ENCODE measurements at regions not wholly inside any gene's neighbourhood (a gene's known extent, or its start where the extent isn't known, plus 50 kb on each side); places are given as distances from the start of the nearest gene placed in this dataset.

DNA sequence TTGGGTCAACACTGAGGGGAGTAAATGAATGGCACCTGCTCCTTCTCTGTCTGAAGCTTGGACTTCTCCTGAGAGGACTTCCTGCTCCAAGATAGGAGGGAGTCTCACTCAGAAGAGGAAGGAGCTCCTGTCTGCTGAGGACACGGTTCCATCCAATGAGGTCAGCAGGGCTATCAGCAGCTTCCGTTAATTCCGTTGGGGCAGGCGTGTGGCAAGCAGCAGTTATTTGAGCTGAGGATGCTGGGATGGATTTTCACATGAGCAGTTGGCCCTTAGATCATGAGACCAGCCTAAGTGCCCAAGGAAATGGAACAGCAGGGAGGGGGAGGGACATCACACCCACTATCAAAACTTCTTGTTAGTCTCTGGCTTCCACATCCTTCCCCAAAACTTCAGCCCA lies 159.0 kb upstream of the PZP start:
- in situ Hi-C loops (cut with HindIII; ENCODE audit: extremely low pct_ligation_motif_present, low pct_unique_long_range_greater_than_20kb): no loop called here
- WGBS (ENCODE audit: low lambda C conversion rate): 100% methylated on average over 4 of the region's 4 CpGs
- no peak overlapping the region for H2AFZ ChIP-seq (ENCODE audit: low read length)

DNA sequence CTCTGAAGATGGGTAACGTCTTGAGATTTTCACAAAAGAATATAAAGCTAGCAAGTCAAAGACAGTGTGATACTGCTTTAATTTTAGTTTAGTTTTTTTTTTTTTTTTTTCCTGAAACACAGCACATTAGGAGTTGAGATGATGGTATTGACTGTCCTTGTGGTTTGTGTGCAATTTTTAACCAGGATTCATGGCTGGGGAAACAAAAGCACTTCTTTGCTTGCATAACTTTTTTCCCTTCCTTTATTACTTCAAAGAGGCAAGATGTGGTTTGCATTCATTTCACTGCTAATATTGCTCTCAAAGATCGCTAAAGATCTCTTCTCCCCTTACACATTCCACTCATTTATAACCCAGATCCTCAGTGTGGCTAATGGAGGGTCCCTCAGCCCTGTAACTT lies 157.1 kb upstream of the PZP start:
- intact Hi-C loops (cut with micrococcal nuclease; ENCODE audit: unreplicated experiment) (no loop called here), in situ Hi-C loops (cut with HindIII; ENCODE audit: extremely low pct_ligation_motif_present, low pct_unique_long_range_greater_than_20kb) (no loop called here)
- Histone ChIP-seq H3K9me3 (ENCODE audit: low read length) (no peaks in the 10 kb centered on the region), H3K79me2 (ENCODE audit: insufficient read depth, low read length) (no peaks in the 10 kb centered on the region), H4K20me1 (ENCODE audit: insufficient read depth, low read length) (no peaks in the 10 kb centered on the region), H3K4me2 (ENCODE audit: low read depth, low read length) (peak overlapping the region; percentile 86), H3K4me1 (ENCODE audit: insufficient read depth, low read length) (peaks cover 49% of the 10 kb centered on the region), H3K36me3 (replicated peaks in 1 of 2; ENCODE audit: control insufficient read depth in 1 of 2, insufficient read depth in 2 of 2, low read length in 2 of 2) (no peaks in the 10 kb centered on the region), H3K27ac (ENCODE audit: extremely low read length, insufficient read depth, low read length) (peak overlapping the region; percentile 66), H3K9ac (ENCODE audit: insufficient read depth, low read depth, low read length) (no peak overlapping the region; the same call in 1 of the 2 replicates), H3K4me3 (replicated peaks in 1 of 3; ENCODE audit: insufficient read depth in 1 of 3, low read depth in 2 of 3, low read length in 3 of 3) (peak overlapping the region in 2 of 3 experiments; percentile 35 to 52; a peak in 1 of 6 replicates), H3K27me3 (ENCODE audit: control insufficient read depth in 1 of 2, insufficient read depth in 2 of 2, low read length in 2 of 2) (no peaks in the 10 kb centered on the region; a peak in 1 of 5 replicates), H2AFZ (ENCODE audit: low read length) (no peak overlapping the region)
- FAIRE-seq (no peak), DNase-seq (ENCODE audit: low spot score) (no peak), ATAC-seq (peak; percentile 8; the same call in 1 of the 3 replicates)
- WGBS (ENCODE audit: low lambda C conversion rate): 10% methylated on average over 2 of the region's 2 CpGs
- POLR2A ChIA-PET: interaction anchor here (1.4 kb wide), 1 partner anchor 15 kb away, joined by 9 read pairs; no protein-coding TSS in a partner anchor
- BruUV-seq (replicated peaks): no TSS peak
- CTCF ChIA-PET (ENCODE audit: low intra/inter-chr PET ratio, low total read pairs): no interaction called here
- TF ChIP-seq, protein P1, sequence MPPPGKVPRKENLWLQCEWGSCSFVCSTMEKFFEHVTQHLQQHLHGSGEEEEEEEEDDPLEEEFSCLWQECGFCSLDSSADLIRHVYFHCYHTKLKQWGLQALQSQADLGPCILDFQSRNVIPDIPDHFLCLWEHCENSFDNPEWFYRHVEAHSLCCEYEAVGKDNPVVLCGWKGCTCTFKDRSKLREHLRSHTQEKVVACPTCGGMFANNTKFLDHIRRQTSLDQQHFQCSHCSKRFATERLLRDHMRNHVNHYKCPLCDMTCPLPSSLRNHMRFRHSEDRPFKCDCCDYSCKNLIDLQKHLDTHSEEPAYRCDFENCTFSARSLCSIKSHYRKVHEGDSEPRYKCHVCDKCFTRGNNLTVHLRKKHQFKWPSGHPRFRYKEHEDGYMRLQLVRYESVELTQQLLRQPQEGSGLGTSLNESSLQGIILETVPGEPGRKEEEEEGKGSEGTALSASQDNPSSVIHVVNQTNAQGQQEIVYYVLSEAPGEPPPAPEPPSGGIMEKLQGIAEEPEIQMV (CRISPR knock-in tag; IDR thresholded peaks at IDR 0.05; ENCODE audit: low read depth): no peak
- TF ChIP-seq, protein P2, sequence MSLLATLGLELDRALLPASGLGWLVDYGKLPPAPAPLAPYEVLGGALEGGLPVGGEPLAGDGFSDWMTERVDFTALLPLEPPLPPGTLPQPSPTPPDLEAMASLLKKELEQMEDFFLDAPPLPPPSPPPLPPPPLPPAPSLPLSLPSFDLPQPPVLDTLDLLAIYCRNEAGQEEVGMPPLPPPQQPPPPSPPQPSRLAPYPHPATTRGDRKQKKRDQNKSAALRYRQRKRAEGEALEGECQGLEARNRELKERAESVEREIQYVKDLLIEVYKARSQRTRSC (CRISPR knock-in tag; IDR thresholded peaks at IDR 0.05; ENCODE audit: low read depth): no peak
- no peak for TF ChIP-seq FOSL2 (CRISPR knock-in tag; IDR thresholded peaks at IDR 0.05)
- no peak for TF ChIP-seq EZH2 (conservative IDR thresholded peaks at IDR 0.05; ENCODE audit: low read depth, low read length)
- no peak for TF ChIP-seq ZNF558 (CRISPR knock-in tag; IDR thresholded peaks at IDR 0.05; ENCODE audit: borderline replicate concordance)
- TF ChIP-seq ADNP (CRISPR knock-in tag; IDR thresholded peaks at IDR 0.05): no peak
- TF ChIP-seq ZSCAN25 (CRISPR knock-in tag; IDR thresholded peaks at IDR 0.05): no peak

More for the DNA sequence above, 159.0 kb upstream of the PZP start:
- FAIRE-seq (no peak), ATAC-seq (no peak), DNase-seq (ENCODE audit: low spot score) (no peak)
- Histone ChIP-seq H3K4me1 (ENCODE audit: insufficient read depth, low read length) (peaks cover 41% of the 10 kb centered on the region), H3K4me3 (replicated peaks in 1 of 3; ENCODE audit: insufficient read depth in 1 of 3, low read depth in 2 of 3, low read length in 3 of 3) (no peak overlapping the region), H3K36me3 (replicated peaks in 1 of 2; ENCODE audit: control insufficient read depth in 1 of 2, insufficient read depth in 2 of 2, low read length in 2 of 2) (no peaks in the 10 kb centered on the region), H3K9ac (ENCODE audit: insufficient read depth, low read depth, low read length) (no peak overlapping the region), H3K27me3 (ENCODE audit: control insufficient read depth in 1 of 2, insufficient read depth in 2 of 2, low read length in 2 of 2) (no peaks in the 10 kb centered on the region; a peak in 1 of 5 replicates), H3K79me2 (ENCODE audit: insufficient read depth, low read length) (no peaks in the 10 kb centered on the region), H3K4me2 (ENCODE audit: low read depth, low read length) (no peak overlapping the region), H4K20me1 (ENCODE audit: insufficient read depth, low read length) (no peaks in the 10 kb centered on the region), H3K9me3 (ENCODE audit: low read length) (no peaks in the 10 kb centered on the region), H3K27ac (ENCODE audit: extremely low read length, insufficient read depth, low read length) (no peak overlapping the region)
- no peak for TF ChIP-seq ZKSCAN5 (CRISPR knock-in tag; IDR thresholded peaks at IDR 0.05)
- TF ChIP-seq, protein P3, sequence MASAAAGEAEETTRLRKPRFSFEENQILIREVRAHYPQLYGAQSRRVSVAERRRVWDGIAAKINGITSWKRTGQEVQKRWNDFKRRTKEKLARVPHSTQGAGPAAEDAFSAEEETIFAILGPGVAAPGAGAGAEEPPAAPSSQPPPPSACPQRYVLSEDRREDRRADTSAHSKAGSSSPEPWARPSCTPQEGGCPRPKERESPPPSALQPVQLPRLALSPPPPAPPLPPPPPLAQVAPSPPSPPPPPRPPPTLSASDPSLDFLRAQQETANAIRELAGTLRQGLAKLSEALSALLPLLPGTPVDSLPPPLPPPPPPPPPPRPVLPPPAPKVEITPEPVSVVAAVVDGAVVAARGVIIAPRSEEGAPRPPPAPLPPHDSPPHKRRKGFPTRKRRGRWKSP (CRISPR knock-in tag; IDR thresholded peaks at IDR 0.05): no peak
- TF ChIP-seq, protein P4, sequence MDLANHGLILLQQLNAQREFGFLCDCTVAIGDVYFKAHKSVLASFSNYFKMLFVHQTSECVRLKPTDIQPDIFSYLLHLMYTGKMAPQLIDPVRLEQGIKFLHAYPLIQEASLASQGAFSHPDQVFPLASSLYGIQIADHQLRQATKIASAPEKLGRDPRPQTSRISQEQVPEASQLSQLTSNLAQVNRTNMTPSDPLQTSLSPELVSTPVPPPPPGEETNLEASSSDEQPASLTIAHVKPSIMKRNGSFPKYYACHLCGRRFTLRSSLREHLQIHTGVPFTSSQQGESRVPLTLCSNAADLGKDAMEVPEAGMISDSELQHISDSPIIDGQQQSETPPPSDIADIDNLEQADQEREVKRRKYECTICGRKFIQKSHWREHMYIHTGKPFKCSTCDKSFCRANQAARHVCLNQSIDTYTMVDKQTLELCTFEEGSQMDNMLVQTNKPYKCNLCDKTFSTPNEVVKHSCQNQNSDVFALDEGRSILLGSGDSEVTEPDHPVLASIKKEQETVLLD (CRISPR knock-in tag; IDR thresholded peaks at IDR 0.05; ENCODE audit: low read depth): no peak
- TF ChIP-seq ZNF83 (CRISPR knock-in tag; IDR thresholded peaks at IDR 0.05; ENCODE audit: borderline replicate concordance): no peak
- no peak for TF ChIP-seq ATRX (CRISPR knock-in tag; IDR thresholded peaks at IDR 0.05; ENCODE audit: borderline replicate concordance)
- TF ChIP-seq ZNF546 (CRISPR knock-in tag; conservative IDR thresholded peaks at IDR 0.05): no peak
- no peak for TF ChIP-seq PHF8 (CRISPR knock-in tag; IDR thresholded peaks at IDR 0.05)
- intact Hi-C loops (cut with micrococcal nuclease; ENCODE audit: unreplicated experiment): no loop called here
- ChIA-PET POLR2A (interaction anchor here (1.2 kb wide), 1 partner anchor 11 kb away, joined by 4 read pairs; no protein-coding TSS in a partner anchor), CTCF (ENCODE audit: low intra/inter-chr PET ratio, low total read pairs) (no interaction called here)
- no TSS peak for BruUV-seq (replicated peaks)
